DND-41 (cell line): ENCODE measurements at regions not wholly inside any gene's neighbourhood (a gene's known extent, or its start where the extent isn't known, plus 50 kb on each side); places are given as distances from the start of the nearest gene placed in this dataset.

Source experiments
- ATAC-seq: fragments of 200-7000 bp; cut with Tn5 transposase; 3 replicates; pipeline ENCODE4 v1.9.1; 2021; ENCODE audit warnings: low read depth; ENCODE audit not compliant: insufficient read depth
- DNase-seq: peaks from one replicate; pipeline ENCODE4 v3.0.0-alpha.2; 2020
- H2AFZ ChIP-seq: 2 replicates; pipeline ENCODE4 v1.6.0; 2012; ENCODE audit warnings: low read depth, low read length
- H3K27ac ChIP-seq: 2 replicates; pipeline ENCODE4 v1.5.1; 2012; ENCODE audit warnings: low read length, inconsistent platforms
- H3K27me3 ChIP-seq: fragments of 200-600 bp; sonication (generic); 2 replicates; pipeline ENCODE4 v1.6.0; 2012; ENCODE audit warnings: low read length, mild to moderate bottlenecking, inconsistent platforms; ENCODE audit not compliant: insufficient read depth, poor library complexity
- H3K36me3 ChIP-seq: 2 replicates; pipeline ENCODE4 v1.5.1; 2012; ENCODE audit warnings: low read length, inconsistent platforms; ENCODE audit not compliant: insufficient read depth
- H3K4me1 ChIP-seq: 2 replicates; pipeline ENCODE4 v1.5.1; 2012; ENCODE audit warnings: mild to moderate bottlenecking, low read length; ENCODE audit not compliant: insufficient read depth
- H3K4me2 ChIP-seq: 2 replicates; pipeline ENCODE4 v1.6.0; 2012; ENCODE audit warnings: mild to moderate bottlenecking, moderate library complexity, low read length, inconsistent platforms; ENCODE audit not compliant: insufficient read depth
- H3K4me3 ChIP-seq, 2 experiments: fragments of 200-600 bp in 1 of 2; shearing (Covaris generic) in 1 of 2; 2 replicates each; pipeline ENCODE4 v1.5.1; 2012 to 2016; ENCODE audit warnings: inconsistent platforms in 2 of 2, low read length in 2 of 2, mild to moderate bottlenecking in 2 of 2, low read depth in 1 of 2, moderate library complexity in 1 of 2
- H3K79me2 ChIP-seq: 2 replicates; pipeline ENCODE4 v1.6.0; 2012; ENCODE audit warnings: low read length, inconsistent platforms; ENCODE audit not compliant: insufficient read depth
- H3K9ac ChIP-seq: 2 replicates; pipeline ENCODE4 v1.6.0; 2012; ENCODE audit warnings: low read depth, mild to moderate bottlenecking, inconsistent platforms, low read length, moderate library complexity
- H3K9me3 ChIP-seq: 2 replicates; pipeline ENCODE4 v1.5.1; 2012; ENCODE audit warnings: low read length, moderate library complexity, mild to moderate bottlenecking, inconsistent platforms; ENCODE audit not compliant: insufficient read depth, severe bottlenecking
- H4K20me1 ChIP-seq: 2 replicates; pipeline ENCODE4 v1.6.0; 2012; ENCODE audit warnings: low read length; ENCODE audit not compliant: insufficient read depth
- CTCF ChIP-seq: IDR thresholded peaks from 2 replicates; pipeline ENCODE4 v1.5.1; 2012; ENCODE audit warnings: borderline replicate concordance, low read length, moderate library complexity, mild to moderate bottlenecking; ENCODE audit not compliant: poor library complexity, severe bottlenecking; ENCODE audit errors: extremely low read depth
- EZH2 ChIP-seq: IDR thresholded peaks from 3 replicates; pipeline ENCODE4 v1.6.1; 2012; ENCODE audit warnings: borderline replicate concordance, low read depth, mild to moderate bottlenecking, moderate library complexity, low read length, inconsistent platforms; ENCODE audit not compliant: severe bottlenecking

- Histone ChIP-seq H3K9ac (no peak overlapping the region), H2AFZ (no peak overlapping the region), H4K20me1 (no peaks in the 10 kb centered on the region), H3K4me3 (no peak overlapping the region), H3K9me3 (no peaks in the 10 kb centered on the region), H3K27me3 (no peaks in the 10 kb centered on the region), H3K4me1 (no peaks in the 10 kb centered on the region), H3K79me2 (no peaks in the 10 kb centered on the region), H3K36me3 (no peaks in the 10 kb centered on the region), H3K27ac (no peak overlapping the region), H3K4me2 (no peak overlapping the region)
- ATAC-seq (no peak), DNase-seq (no peak)
- TF ChIP-seq EZH2 (no peak), CTCF (no peak)
Observed at GRCh38 chr9:19583890-19584289, 175.1 kb downstream of the ACER2 start.

- DNase-seq (no peak), ATAC-seq (no peak)
- no peak overlapping the region for H3K9ac ChIP-seq
- no peak overlapping the region for H3K4me3 ChIP-seq
- no peaks in the 10 kb centered on the region for H3K79me2 ChIP-seq
- no peaks in the 10 kb centered on the region for H3K9me3 ChIP-seq
- no peak overlapping the region for H2AFZ ChIP-seq
- H3K36me3 ChIP-seq: no peaks in the 10 kb centered on the region
- no peak overlapping the region for H3K27ac ChIP-seq
- TF ChIP-seq CTCF: no peak
- TF ChIP-seq EZH2: no peak
- H3K4me1 ChIP-seq: no peaks in the 10 kb centered on the region
- no peaks in the 10 kb centered on the region for H4K20me1 ChIP-seq
- peaks cover 3% of the 10 kb centered on the region for H3K27me3 ChIP-seq
- no peak overlapping the region for H3K4me2 ChIP-seq
Observed at GRCh38 chr9:19577411-19577810, 168.6 kb downstream of the ACER2 start.

GRCh38 chr9:19568946-19569345, 160.1 kb downstream of the ACER2 start:
- Histone ChIP-seq H3K9ac (no peak overlapping the region), H3K36me3 (no peaks in the 10 kb centered on the region), H3K4me2 (no peak overlapping the region), H2AFZ (no peak overlapping the region), H3K27me3 (no peaks in the 10 kb centered on the region), H3K27ac (no peak overlapping the region), H3K4me3 (no peak overlapping the region), H3K79me2 (no peaks in the 10 kb centered on the region), H4K20me1 (no peaks in the 10 kb centered on the region), H3K9me3 (no peaks in the 10 kb centered on the region), H3K4me1 (no peaks in the 10 kb centered on the region)
- TF ChIP-seq EZH2 (no peak), CTCF (no peak)
- ATAC-seq: no peak
- no peak for DNase-seq

GRCh38 chr9:19564396-19565061, 155.7 kb downstream of the ACER2 start:
- no peak overlapping the region for H3K4me2 ChIP-seq
- peaks cover under 1% of the 10 kb centered on the region for H3K27me3 ChIP-seq
- H3K79me2 ChIP-seq: no peaks in the 10 kb centered on the region
- ATAC-seq (no peak), DNase-seq (no peak)
- H2AFZ ChIP-seq: no peak overlapping the region
- no peak overlapping the region for H3K27ac ChIP-seq
- TF ChIP-seq CTCF (no peak), EZH2 (no peak)
- H4K20me1 ChIP-seq: no peaks in the 10 kb centered on the region
- no peak overlapping the region for H3K9ac ChIP-seq
- H3K4me3 ChIP-seq: no peak overlapping the region
- no peaks in the 10 kb centered on the region for H3K36me3 ChIP-seq
- H3K4me1 ChIP-seq: no peaks in the 10 kb centered on the region
- no peaks in the 10 kb centered on the region for H3K9me3 ChIP-seq
